B cell (primary cell): ENCODE measurements at regions not wholly inside any gene's neighbourhood (a gene's known extent, or its start where the extent isn't known, plus 50 kb on each side); places are given as distances from the start of the nearest gene placed in this dataset.

Experiments used
- ATAC-seq: fragments of 200-7000 bp; cut with Tn5 transposase; one replicate; pipeline ENCODE4 v1.10.0; 2021; ENCODE audit warnings: low read depth, mild to moderate bottlenecking, moderate number of reproducible peaks, moderate library complexity
- CTCF ChIA-PET: fragments of 350-600 bp; sonication (Branson Sonifier 250); formaldehyde crosslinking; loops from one replicate; lab custom pipeline; 2021; ENCODE audit warnings: antibody characterized with exemption, inconsistent platforms; lab: Charles Lee
- POLR2A ChIA-PET: fragments of 350-600 bp; sonication (Branson Sonifier 250); formaldehyde crosslinking; loops from one replicate; lab custom pipeline; 2021; ENCODE audit warnings: antibody characterized with exemption; lab: Charles Lee
- DNase-seq: peaks from one replicate; pipeline ENCODE4 v3.0.0; 2013
- H2AFZ ChIP-seq: 2 replicates; pipeline ENCODE4 v1.6.1; 2012; ENCODE audit warnings: mild to moderate bottlenecking, low read depth, low read length; ENCODE audit not compliant: insufficient read depth, poor library complexity, severe bottlenecking
- H3K27ac ChIP-seq, 2 donors: 1 replicate in 1 of 2; 2 replicates in 1 of 2; pipeline ENCODE4 v1.5.1; 2012 to 2013; ENCODE audit warnings: low read length in 2 of 2, mild to moderate bottlenecking in 2 of 2, moderate library complexity in 1 of 2
- H3K27me3 ChIP-seq, 4 experiments: fragments of 200-600 bp in 1 of 4; sonication (generic) in 1 of 4; replicated peaks in 1 of 4; 1 replicate in 2 of 4; 2 replicates in 2 of 4; pipeline versions ENCODE4 v1.6.1 to v1.7.0; 2013 to 2016; ENCODE audit warnings: low read length in 3 of 4, mild to moderate bottlenecking in 2 of 4, mixed read lengths in 1 of 4, moderate library complexity in 1 of 4; ENCODE audit not compliant: insufficient read depth in 4 of 4, control insufficient read depth in 3 of 4; ENCODE audit errors: control extremely low read depth in 1 of 4
- H3K36me3 ChIP-seq, 2 experiments: replicated peaks in 1 of 2; 1 replicate in 1 of 2; 2 replicates in 1 of 2; pipeline versions ENCODE4 v1.6.1 to v1.7.1; 2013; ENCODE audit warnings: low read length in 1 of 2; ENCODE audit not compliant: insufficient read depth in 2 of 2, control insufficient read depth in 1 of 2; ENCODE audit errors: control extremely low read depth in 1 of 2, extremely low read depth in 1 of 2
- H3K4me1 ChIP-seq, 2 donors: fragments of 200-600 bp in 1 of 2; sonication (generic) in 1 of 2; 1 replicate in 1 of 2; 2 replicates in 1 of 2; pipeline versions ENCODE4 v1.5.1 to v1.6.1; 2013 to 2017; ENCODE audit warnings: low read length in 2 of 2; ENCODE audit not compliant: control insufficient read depth in 2 of 2, insufficient read depth in 2 of 2
- H3K4me2 ChIP-seq: replicated peaks from 2 replicates; pipeline ENCODE3; 2012; ENCODE audit warnings: mild to moderate bottlenecking, low read depth, low read length; ENCODE audit not compliant: poor library complexity, severe bottlenecking
- H3K4me3 ChIP-seq, 5 experiments: fragments of 200-600 bp in 1 of 5; sonication (generic) in 1 of 5; 1 replicate in 3 of 5; 2 replicates in 2 of 5; pipeline versions ENCODE4 v1.5.1 to v1.7.0; 2011 to 2016; ENCODE audit warnings: low read length in 4 of 5, mild to moderate bottlenecking in 4 of 5, low read depth in 2 of 5, control low read depth in 1 of 5, moderate library complexity in 1 of 5; ENCODE audit not compliant: insufficient read depth in 1 of 5; ENCODE audit errors: control extremely low read depth in 1 of 5, extremely low read depth in 1 of 5
- H3K79me2 ChIP-seq: fragments of 200-600 bp; sonication (generic); one replicate; pipeline ENCODE4 v1.6.0; 2016; ENCODE audit warnings: low read length; ENCODE audit not compliant: control insufficient read depth, insufficient read depth
- H3K9ac ChIP-seq: fragments of 200-600 bp; sonication (generic); 2 replicates; pipeline ENCODE4 v1.6.1; 2017; ENCODE audit warnings: mild to moderate bottlenecking, low read length, moderate library complexity
- H3K9me3 ChIP-seq, 3 donors: one replicate each; pipeline versions ENCODE4 v1.6.1 to v1.7.1; 2013; ENCODE audit warnings: low read length in 2 of 3; ENCODE audit not compliant: control insufficient read depth in 2 of 3, insufficient read depth in 1 of 3; ENCODE audit errors: control extremely low read depth in 1 of 3
- H4K20me1 ChIP-seq: 2 replicates; pipeline ENCODE4 v1.6.0; 2012; ENCODE audit warnings: mild to moderate bottlenecking, low read length; ENCODE audit not compliant: insufficient read depth, control insufficient read depth, poor library complexity, severe bottlenecking
- H3K27ac Mint-ChIP-seq: one replicate; pipeline ENCODE4 v1.8.0; 2021; ENCODE audit warnings: mixed read lengths
- H3K27me3 Mint-ChIP-seq: one replicate; pipeline ENCODE4 v1.8.0; 2021; ENCODE audit warnings: mixed read lengths
- H3K4me1 Mint-ChIP-seq: one replicate; pipeline ENCODE4 v1.8.0; 2021; ENCODE audit warnings: mixed read lengths
- H3K4me3 Mint-ChIP-seq: one replicate; pipeline ENCODE4 v1.8.0; 2021; ENCODE audit warnings: mixed read lengths
- H3K9me3 Mint-ChIP-seq: one replicate; pipeline ENCODE4 v1.8.0; 2022; ENCODE audit warnings: mixed read lengths; ENCODE audit not compliant: insufficient read depth
- EZH2 ChIP-seq: IDR thresholded peaks from 2 replicates; pipeline ENCODE4 v1.6.1; 2012; ENCODE audit warnings: borderline replicate concordance, low read depth, mild to moderate bottlenecking, moderate library complexity, low read length; ENCODE audit not compliant: insufficient read depth, poor library complexity, severe bottlenecking
- WGBS: methylation state at CpG from one replicate; pipeline ENCODE4 v1.1.5; 2013; ENCODE audit warnings: missing lambda C conversion rate; ENCODE audit not compliant: insufficient coverage; 5-methylcytosine and 5-hydroxymethylcytosine counted together
- intact Hi-C: fragments of 100-400 bp; cut with micrococcal nuclease; formaldehyde crosslinking; loops from one replicate; pipeline ENCODE4 v1.10.0; 2022
- TF ChIP-seq, protein P1 (sequence below): fragments of 200-600 bp; IDR thresholded peaks from one replicate; pipeline ENCODE4 v1.8.0; 2022; ENCODE audit warnings: antibody characterized with exemption, mild to moderate bottlenecking

DNA sequence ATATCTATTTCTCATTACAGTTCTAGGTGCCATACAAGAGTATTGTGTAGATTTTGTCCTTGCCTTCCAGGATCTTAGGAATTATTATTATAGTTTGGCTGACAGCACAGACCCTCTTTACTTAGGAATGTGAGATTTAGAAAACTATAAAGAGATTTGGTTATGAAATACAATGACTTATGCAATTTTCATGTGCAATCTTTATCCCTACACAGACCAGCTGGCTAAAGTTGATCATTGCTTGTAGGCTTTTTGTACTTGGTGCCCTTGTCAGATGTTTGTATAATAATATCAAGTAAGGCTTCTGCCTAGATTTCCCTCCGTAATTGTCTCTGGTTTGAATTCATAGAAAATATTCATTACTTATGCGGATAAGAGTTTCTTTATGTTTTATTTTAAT, 174.5 kb upstream of the GAP43 start:
- no peak overlapping the region for H3K4me3 ChIP-seq
- no peaks in the 10 kb centered on the region for H3K79me2 ChIP-seq
- H4K20me1 ChIP-seq = no peaks in the 10 kb centered on the region
- H3K27me3 ChIP-seq = no peaks in the 10 kb centered on the region
- ChIA-PET CTCF (no interaction called here), POLR2A (no interaction called here)
- H3K9me3 Mint-ChIP-seq = no peaks in the 10 kb centered on the region
- H3K4me2 ChIP-seq = no peak overlapping the region
- H3K27ac Mint-ChIP-seq = no peak overlapping the region
- H3K9ac ChIP-seq = no peak overlapping the region
- H3K4me1 Mint-ChIP-seq = no peaks in the 10 kb centered on the region
- ATAC-seq (no peak), DNase-seq (no peak)
- H3K4me1 ChIP-seq = no peaks in the 10 kb centered on the region
- no peak overlapping the region for H3K4me3 Mint-ChIP-seq
- H3K27ac ChIP-seq = no peak overlapping the region
- no CpG with 5 or more reads among the region's 2 CpGs for WGBS
- no peaks in the 10 kb centered on the region for H3K9me3 ChIP-seq
- TF ChIP-seq, protein P1, sequence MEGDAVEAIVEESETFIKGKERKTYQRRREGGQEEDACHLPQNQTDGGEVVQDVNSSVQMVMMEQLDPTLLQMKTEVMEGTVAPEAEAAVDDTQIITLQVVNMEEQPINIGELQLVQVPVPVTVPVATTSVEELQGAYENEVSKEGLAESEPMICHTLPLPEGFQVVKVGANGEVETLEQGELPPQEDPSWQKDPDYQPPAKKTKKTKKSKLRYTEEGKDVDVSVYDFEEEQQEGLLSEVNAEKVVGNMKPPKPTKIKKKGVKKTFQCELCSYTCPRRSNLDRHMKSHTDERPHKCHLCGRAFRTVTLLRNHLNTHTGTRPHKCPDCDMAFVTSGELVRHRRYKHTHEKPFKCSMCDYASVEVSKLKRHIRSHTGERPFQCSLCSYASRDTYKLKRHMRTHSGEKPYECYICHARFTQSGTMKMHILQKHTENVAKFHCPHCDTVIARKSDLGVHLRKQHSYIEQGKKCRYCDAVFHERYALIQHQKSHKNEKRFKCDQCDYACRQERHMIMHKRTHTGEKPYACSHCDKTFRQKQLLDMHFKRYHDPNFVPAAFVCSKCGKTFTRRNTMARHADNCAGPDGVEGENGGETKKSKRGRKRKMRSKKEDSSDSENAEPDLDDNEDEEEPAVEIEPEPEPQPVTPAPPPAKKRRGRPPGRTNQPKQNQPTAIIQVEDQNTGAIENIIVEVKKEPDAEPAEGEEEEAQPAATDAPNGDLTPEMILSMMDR = no peak
- no peak for TF ChIP-seq EZH2
- no peaks in the 10 kb centered on the region for H3K36me3 ChIP-seq
- no peaks in the 10 kb centered on the region for H3K27me3 Mint-ChIP-seq
- H2AFZ ChIP-seq = no peak overlapping the region
- intact Hi-C loops = no loop called here

DNA sequence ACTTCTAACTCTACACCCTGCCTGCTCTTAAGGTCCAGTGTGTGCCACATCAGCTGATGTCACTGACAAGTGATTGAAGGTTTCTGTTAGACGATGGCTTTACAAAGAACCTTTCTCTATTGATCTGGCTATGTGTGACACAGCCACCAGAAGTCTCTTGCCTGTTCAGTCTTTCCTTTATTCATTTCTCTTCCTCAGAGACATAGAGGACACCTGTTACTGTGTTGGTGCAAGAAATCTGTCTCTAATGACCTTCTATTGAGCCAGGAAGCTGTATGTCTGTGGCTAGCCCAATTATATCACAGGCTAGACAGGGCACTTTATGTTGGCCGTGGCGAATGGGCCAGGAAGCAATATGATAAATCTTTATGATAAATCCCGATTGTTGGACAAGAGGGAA, 173.3 kb upstream of the GAP43 start:
- CTCF ChIA-PET = no interaction called here
- no peak for DNase-seq
- Histone ChIP-seq H3K36me3 (no peaks in the 10 kb centered on the region), H3K9me3 (no peaks in the 10 kb centered on the region), H3K4me1 (no peaks in the 10 kb centered on the region), H3K27ac (no peak overlapping the region), H3K4me2 (no peak overlapping the region), H3K27me3 (no peaks in the 10 kb centered on the region), H3K4me3 (no peak overlapping the region), H3K79me2 (no peaks in the 10 kb centered on the region), H4K20me1 (no peaks in the 10 kb centered on the region), H2AFZ (no peak overlapping the region), H3K9ac (no peak overlapping the region)
- intact Hi-C loops = no loop called here
- no peaks in the 10 kb centered on the region for H3K4me1 Mint-ChIP-seq
- WGBS = no CpG with 5 or more reads among the region's 4 CpGs
- H3K9me3 Mint-ChIP-seq = peaks cover 2% of the 10 kb centered on the region
- ATAC-seq = no peak
- POLR2A ChIA-PET = no interaction called here
- no peak for TF ChIP-seq EZH2
- TF ChIP-seq, protein P1 = no peak
- H3K27ac Mint-ChIP-seq = no peak overlapping the region
- no peak overlapping the region for H3K4me3 Mint-ChIP-seq
- no peaks in the 10 kb centered on the region for H3K27me3 Mint-ChIP-seq
